HepG2 (cell line): ENCODE measurements at regions not wholly inside any gene's neighbourhood (a gene's known extent, or its start where the extent isn't known, plus 50 kb on each side); places are given as distances from the start of the nearest gene placed in this dataset.

Experiments used
- ATAC-seq: fragments of 200-7000 bp; cut with Tn5 transposase; 3 replicates; pipeline ENCODE4 v1.9.1; 2020; ENCODE audit warnings: mild to moderate bottlenecking, moderate library complexity
- BruUV-seq: library from RNA; stranded (reverse); fragments of 400-500 nt; replicated peaks from 2 replicates; lab custom pipeline; 2021; lab: Mats Ljungman, UMichigan
- CTCF ChIA-PET: fragments of 300-600 bp; formaldehyde crosslinking; extraction: SDS; loops from one replicate; lab custom pipeline; 2021; ENCODE audit warnings: low total read pairs, inconsistent platforms, low intra/inter-chr PET ratio; lab: Yijun Ruan, JAX
- POLR2A ChIA-PET: fragments of 350-600 bp; sonication (Branson Sonifier 250); formaldehyde crosslinking; loops from one replicate; lab custom pipeline; 2020; ENCODE audit warnings: antibody characterized with exemption, inconsistent platforms; lab: Yijun Ruan, JAX
- DNase-seq: peaks from one replicate; pipeline ENCODE4 v3.0.0-alpha.2; 2015; ENCODE audit warnings: low spot score
- FAIRE-seq: peaks from 3 replicates; lab custom pipeline; 2011; peaks lifted over from hg19 to GRCh38; lab: Jason Lieb, UNC
- H2AFZ ChIP-seq: one replicate; pipeline ENCODE4 v1.6.1; 2011; ENCODE audit warnings: low read length, inconsistent platforms
- H3K27ac ChIP-seq: fragments of 300-600 bp; 3 replicates; pipeline ENCODE4 v1.8.0; 2011; ENCODE audit warnings: mixed run types, mild to moderate bottlenecking, mixed read lengths, low read length, inconsistent platforms; ENCODE audit not compliant: insufficient read depth; ENCODE audit errors: extremely low read length
- H3K27me3 ChIP-seq, 2 experiments: fragments of 200-600 bp in 1 of 2; 2 replicates in 1 of 2; 3 replicates in 1 of 2; pipeline versions ENCODE4 v1.6.0 to v1.8.0; 2011; ENCODE audit warnings: low read length in 2 of 2, mild to moderate bottlenecking in 2 of 2, moderate library complexity in 2 of 2, inconsistent platforms in 1 of 2; ENCODE audit not compliant: insufficient read depth in 2 of 2, control insufficient read depth in 1 of 2
- H3K36me3 ChIP-seq, 2 experiments: fragments of 200-600 bp in 1 of 2; replicated peaks in 1 of 2; 2 replicates in 1 of 2; 3 replicates in 1 of 2; pipeline versions ENCODE4 v1.5.1 to v1.8.0; 2011; ENCODE audit warnings: low read length in 2 of 2, inconsistent platforms in 1 of 2; ENCODE audit not compliant: insufficient read depth in 2 of 2, control insufficient read depth in 1 of 2
- H3K4me1 ChIP-seq: 2 replicates; pipeline ENCODE4 v1.5.1; 2012; ENCODE audit warnings: low read length, inconsistent platforms; ENCODE audit not compliant: insufficient read depth
- H3K4me2 ChIP-seq: 2 replicates; pipeline ENCODE4 v1.6.0; 2011; ENCODE audit warnings: low read depth, low read length, inconsistent platforms
- H3K4me3 ChIP-seq, 3 experiments: fragments of 200-600 bp in 1 of 3; sonication (generic), shearing (Covaris generic) in 1 of 3; replicated peaks in 1 of 3; 2 replicates each; pipeline ENCODE4 v1.5.1; 2011 to 2016; ENCODE audit warnings: low read length in 3 of 3, inconsistent platforms in 2 of 3, low read depth in 2 of 3, mild to moderate bottlenecking in 2 of 3, control low read depth in 1 of 3, mixed read lengths in 1 of 3; ENCODE audit not compliant: insufficient read depth in 1 of 3
- H3K79me2 ChIP-seq: one replicate; pipeline ENCODE4 v1.6.1; 2011; ENCODE audit warnings: low read length, inconsistent platforms; ENCODE audit not compliant: insufficient read depth
- H3K9ac ChIP-seq: 2 replicates; pipeline ENCODE4 v1.6.0; 2011; ENCODE audit warnings: mild to moderate bottlenecking, low read depth, low read length, inconsistent platforms; ENCODE audit not compliant: insufficient read depth
- H3K9me3 ChIP-seq: 2 replicates; pipeline ENCODE4 v1.5.1; 2012; ENCODE audit warnings: mild to moderate bottlenecking, low read length
- H4K20me1 ChIP-seq: 2 replicates; pipeline ENCODE4 v1.6.0; 2011; ENCODE audit warnings: inconsistent platforms, mild to moderate bottlenecking, low read length, moderate library complexity; ENCODE audit not compliant: insufficient read depth
- FOXK2 ChIP-seq: fragments of 450-650 bp; IDR thresholded peaks from 2 replicates; pipeline ENCODE4 v1.6.1; 2016
- IRF2 ChIP-seq: IDR thresholded peaks from 2 replicates; pipeline ENCODE4 v1.6.1; 2018; ENCODE audit warnings: missing genetic modification reagents, missing compliant biosample characterization
- MED8 ChIP-seq: sonication (generic); formaldehyde crosslinking; IDR thresholded peaks from 2 replicates; pipeline ENCODE4 v1.8.1; 2023; ENCODE audit warnings: mild to moderate bottlenecking, missing genetic modification reagents; ENCODE audit not compliant: insufficient replicate concordance
- MEIS1 ChIP-seq: sonication (generic); formaldehyde crosslinking; IDR thresholded peaks from 2 replicates; pipeline ENCODE4 v1.9.0; 2021; ENCODE audit warnings: mild to moderate bottlenecking, missing genetic modification reagents, moderate library complexity, borderline replicate concordance
- NFE2L1 ChIP-seq: sonication (generic); formaldehyde crosslinking; IDR thresholded peaks from 2 replicates; pipeline ENCODE4 v1.4.0; 2020; ENCODE audit warnings: missing genetic modification reagents, mild to moderate bottlenecking, borderline replicate concordance
- POLR2AphosphoS5 ChIP-seq: IDR thresholded peaks from 2 replicates; pipeline ENCODE4 v1.6.1; 2012; ENCODE audit warnings: low read depth, low read length
- SATB2 ChIP-seq: sonication (generic); formaldehyde crosslinking; IDR thresholded peaks from 2 replicates; pipeline ENCODE4 v1.5.0; 2020; ENCODE audit warnings: missing genetic modification reagents
- TGIF2 ChIP-seq: IDR thresholded peaks from 2 replicates; pipeline ENCODE4 v1.6.1; 2016; ENCODE audit warnings: control low read depth, missing compliant biosample characterization
- TOPORS ChIP-seq: sonication (generic); formaldehyde crosslinking; IDR thresholded peaks from 2 replicates; pipeline ENCODE4 v1.8.0; 2023; ENCODE audit warnings: mild to moderate bottlenecking, missing genetic modification reagents
- ZNF282 ChIP-seq: fragments of 450-650 bp; IDR thresholded peaks from 2 replicates; pipeline ENCODE4 v1.6.1; 2018; ENCODE audit not compliant: partially characterized antibody
- ZNF337 ChIP-seq: sonication (generic); formaldehyde crosslinking; IDR thresholded peaks from 2 replicates; pipeline ENCODE4 v1.5.1; 2020; ENCODE audit warnings: missing genetic modification reagents, low read depth, mild to moderate bottlenecking, borderline replicate concordance
- ZNF562 ChIP-seq: sonication (generic); formaldehyde crosslinking; IDR thresholded peaks from 2 replicates; pipeline ENCODE4 v1.8.0; 2022; ENCODE audit warnings: missing genetic modification reagents, borderline replicate concordance
- ZNF567 ChIP-seq: sonication (generic); formaldehyde crosslinking; IDR thresholded peaks from 2 replicates; pipeline ENCODE4 v1.8.1; 2023; ENCODE audit warnings: mild to moderate bottlenecking, missing genetic modification reagents, borderline replicate concordance
- ZNF691 ChIP-seq: sonication (generic); formaldehyde crosslinking; IDR thresholded peaks from 2 replicates; pipeline ENCODE4 v1.4.0; 2020; ENCODE audit warnings: missing genetic modification reagents, low read depth, mild to moderate bottlenecking, borderline replicate concordance
- WGBS: methylation state at CpG from one replicate; pipeline ENCODE4 v1.1.6; 2017; ENCODE audit warnings: low lambda C conversion rate; 5-methylcytosine and 5-hydroxymethylcytosine counted together
- in situ Hi-C: cut with HindIII; loops from 2 replicates; pipeline ENCODE4 v1.10.0; 2017; ENCODE audit warnings: low pct_unique_long_range_greater_than_20kb; ENCODE audit not compliant: extremely low pct_ligation_motif_present
- intact Hi-C: fragments of 100-400 bp; cut with micrococcal nuclease; formaldehyde crosslinking; loops from one replicate; pipeline ENCODE4 v1.10.0; 2022; ENCODE audit not compliant: unreplicated experiment
- TF ChIP-seq, protein P1 (sequence below): sonication (generic); formaldehyde crosslinking; IDR thresholded peaks from 2 replicates; pipeline ENCODE4 v1.5.1; 2020; ENCODE audit warnings: missing genetic modification reagents, mild to moderate bottlenecking, borderline replicate concordance
- TF ChIP-seq, protein P2 (sequence below): sonication (generic); formaldehyde crosslinking; IDR thresholded peaks from 2 replicates; pipeline ENCODE4 v1.4.0; 2020; ENCODE audit warnings: missing genetic modification reagents

GRCh38 chr3:17901893-17902292, 159.5 kb upstream of the TBC1D5 start:
- FAIRE-seq = no peak
- TF ChIP-seq ZNF562 (CRISPR knock-in tag) (no peak), MEIS1 (CRISPR knock-in tag) (no peak), ZNF337 (CRISPR knock-in tag) (no peak), FOXK2 (no peak), POLR2AphosphoS5 (no peak), TGIF2 (CRISPR knock-in tag) (no peak), TOPORS (CRISPR knock-in tag) (no peak), IRF2 (no peak), ZNF282 (no peak), ZNF567 (no peak), SATB2 (CRISPR knock-in tag) (no peak), MED8 (CRISPR knock-in tag) (no peak), ZNF691 (no peak), NFE2L1 (CRISPR knock-in tag) (no peak)
- TF ChIP-seq, protein P1, sequence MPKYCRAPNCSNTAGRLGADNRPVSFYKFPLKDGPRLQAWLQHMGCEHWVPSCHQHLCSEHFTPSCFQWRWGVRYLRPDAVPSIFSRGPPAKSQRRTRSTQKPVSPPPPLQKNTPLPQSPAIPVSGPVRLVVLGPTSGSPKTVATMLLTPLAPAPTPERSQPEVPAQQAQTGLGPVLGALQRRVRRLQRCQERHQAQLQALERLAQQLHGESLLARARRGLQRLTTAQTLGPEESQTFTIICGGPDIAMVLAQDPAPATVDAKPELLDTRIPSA = no peak
- TF ChIP-seq, protein P2, sequence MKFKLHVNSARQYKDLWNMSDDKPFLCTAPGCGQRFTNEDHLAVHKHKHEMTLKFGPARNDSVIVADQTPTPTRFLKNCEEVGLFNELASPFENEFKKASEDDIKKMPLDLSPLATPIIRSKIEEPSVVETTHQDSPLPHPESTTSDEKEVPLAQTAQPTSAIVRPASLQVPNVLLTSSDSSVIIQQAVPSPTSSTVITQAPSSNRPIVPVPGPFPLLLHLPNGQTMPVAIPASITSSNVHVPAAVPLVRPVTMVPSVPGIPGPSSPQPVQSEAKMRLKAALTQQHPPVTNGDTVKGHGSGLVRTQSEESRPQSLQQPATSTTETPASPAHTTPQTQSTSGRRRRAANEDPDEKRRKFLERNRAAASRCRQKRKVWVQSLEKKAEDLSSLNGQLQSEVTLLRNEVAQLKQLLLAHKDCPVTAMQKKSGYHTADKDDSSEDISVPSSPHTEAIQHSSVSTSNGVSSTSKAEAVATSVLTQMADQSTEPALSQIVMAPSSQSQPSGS = no peak

More at GRCh38 chr3:17901893-17902292, 159.5 kb upstream of the TBC1D5 start:
- no peaks in the 10 kb centered on the region for H3K4me1 ChIP-seq
- peaks cover 10% of the 10 kb centered on the region for H3K9me3 ChIP-seq
- H3K27ac ChIP-seq = no peak overlapping the region
- POLR2A ChIA-PET = no interaction called here
- CTCF ChIA-PET = no interaction called here
- H4K20me1 ChIP-seq = no peaks in the 10 kb centered on the region
- H3K4me3 ChIP-seq = no peak overlapping the region
- no peaks in the 10 kb centered on the region for H3K36me3 ChIP-seq
- no peak for ATAC-seq
- H3K4me2 ChIP-seq = no peak overlapping the region
- BruUV-seq = no TSS peak
- 2% methylated on average over 1 of the region's 1 CpG for WGBS
- in situ Hi-C loops = no loop called here
- H3K9ac ChIP-seq = no peak overlapping the region
- no peak for DNase-seq
- intact Hi-C loops = no loop called here
- no peak overlapping the region for H2AFZ ChIP-seq
- no peaks in the 10 kb centered on the region for H3K79me2 ChIP-seq
- H3K27me3 ChIP-seq = no peaks in the 10 kb centered on the region
